Epithelial cell of proximal tubule (primary cell): ENCODE measurements at regions not wholly inside any gene's neighbourhood (a gene's known extent, or its start where the extent isn't known, plus 50 kb on each side); places are given as distances from the start of the nearest gene placed in this dataset.
"Not testable (repeated sequence)": the region's sequence is repeated elsewhere in the genome, so short reads cannot be mapped to it uniquely, and the experiment has no call there.

Experiments used
- DNase-seq: peaks from one replicate; pipeline ENCODE4 v3.0.0-alpha.2; 2011; ENCODE audit warnings: low read depth
- H3K4me3 ChIP-seq: 2 replicates; pipeline ENCODE4 v1.5.1; 2011; ENCODE audit warnings: low read depth, mild to moderate bottlenecking, low read length
- CTCF ChIP-seq: conservative IDR thresholded peaks from 2 replicates; pipeline ENCODE4 v1.5.1; 2012; ENCODE audit warnings: low read depth, mild to moderate bottlenecking, low read length

DNA sequence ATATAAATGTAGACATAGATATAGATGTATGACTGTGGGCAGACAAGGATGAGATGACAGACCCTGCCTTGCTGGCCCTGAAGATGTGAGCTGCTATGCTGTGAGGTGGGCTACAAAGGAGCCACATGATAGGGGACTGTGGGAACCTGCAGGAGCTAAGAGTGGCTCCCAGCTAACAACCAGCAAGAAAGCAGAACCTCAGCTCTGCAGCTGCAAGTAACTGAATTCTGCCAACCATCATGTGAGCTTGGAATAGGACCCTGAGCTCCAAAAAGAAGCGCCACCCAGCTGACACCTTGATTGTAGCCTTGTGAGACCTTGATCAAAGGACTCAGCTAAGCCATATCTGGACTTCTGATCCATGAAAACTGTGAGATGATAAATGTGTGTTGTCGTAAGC is 123.3 kb upstream of the GRM7 start:
- TF ChIP-seq CTCF, result no peak
- no peak overlapping the region for H3K4me3 ChIP-seq
- no peak for DNase-seq

DNA sequence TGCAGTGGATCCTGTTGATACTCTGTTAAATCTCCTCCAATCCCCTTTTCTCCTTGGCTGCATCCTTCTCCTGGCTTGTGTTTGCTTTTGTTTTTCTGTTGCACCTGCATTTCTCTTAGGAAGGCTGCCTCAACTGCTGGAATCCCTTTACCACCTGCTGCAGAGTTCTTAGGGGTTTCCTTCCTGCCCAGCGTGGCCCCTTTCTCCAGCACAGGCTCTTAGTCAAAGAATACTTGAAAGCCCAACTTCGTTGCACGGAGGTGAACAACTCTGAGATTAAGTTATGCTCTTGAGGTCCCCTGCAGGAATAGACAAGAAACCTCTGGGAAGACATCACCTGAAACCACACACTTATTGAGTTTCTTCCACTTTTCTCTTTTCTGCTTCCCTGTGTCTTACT is 121.6 kb upstream of the GRM7 start:
- DNase-seq, result no peak
- H3K4me3 ChIP-seq, result no peak overlapping the region
- no peak for TF ChIP-seq CTCF

DNA sequence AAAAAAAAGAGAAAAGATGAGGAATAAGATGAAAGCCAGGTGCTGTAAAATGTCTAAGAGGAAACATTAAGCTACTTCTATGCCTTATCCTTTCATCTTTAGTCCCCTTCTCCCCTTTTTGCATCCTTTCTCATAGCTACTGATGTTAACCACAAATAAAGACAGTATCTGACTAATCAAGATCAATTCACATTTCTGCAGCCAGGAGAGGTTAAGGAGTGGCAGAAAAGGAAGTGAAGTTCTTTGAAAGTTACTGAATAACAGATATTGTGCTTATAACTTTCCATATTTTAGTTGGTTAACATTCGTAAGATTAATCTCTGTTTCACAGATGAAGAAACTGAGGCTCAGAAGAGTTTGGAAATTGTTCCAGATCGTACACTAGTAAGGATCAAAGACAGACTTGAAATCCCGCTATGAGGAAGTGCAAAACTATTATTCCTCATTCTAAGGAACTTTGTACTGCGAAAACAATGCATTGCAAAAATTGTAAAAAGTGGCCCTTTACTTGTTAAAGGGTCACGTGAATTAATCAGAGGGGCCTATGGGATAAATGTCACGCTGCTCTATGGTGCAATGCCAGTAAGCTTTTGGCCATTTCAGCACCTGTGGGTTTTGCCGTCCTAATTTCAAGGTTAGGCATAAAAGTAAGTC is 117.7 kb upstream of the GRM7 start:
- no peak for DNase-seq
- H3K4me3 ChIP-seq, result no peak overlapping the region
- no peak for TF ChIP-seq CTCF

- DNase-seq, result no peak
- no peak overlapping the region for H3K4me3 ChIP-seq
- no peak for TF ChIP-seq CTCF
These were observed 114.5 kb upstream of the GRM7 start for GRCh38 chr3:6746443-6746842.

DNA sequence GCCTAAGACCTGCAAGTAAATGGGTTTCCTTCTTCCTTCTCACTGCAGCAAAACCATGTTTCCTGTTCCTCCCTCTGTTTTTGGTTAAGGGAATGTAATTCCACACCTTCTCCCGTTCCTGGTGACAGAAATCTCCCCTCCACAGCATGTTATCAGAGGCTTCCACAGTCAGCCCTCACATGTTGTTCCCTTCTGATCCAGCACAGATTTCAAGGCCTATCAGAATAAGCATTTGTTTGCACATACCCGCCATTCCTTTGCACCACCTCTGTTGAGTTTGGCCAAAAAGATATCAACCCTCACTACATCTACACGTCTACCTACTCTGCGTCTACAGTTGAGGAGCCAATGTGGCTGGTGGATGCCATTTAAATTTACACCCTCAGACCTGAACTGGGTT is 113.9 kb upstream of the GRM7 start:
- no peak for DNase-seq
- H3K4me3 ChIP-seq, result no peak overlapping the region
- no peak for TF ChIP-seq CTCF

- no peak for DNase-seq
- H3K4me3 ChIP-seq, result no peak overlapping the region
- TF ChIP-seq CTCF, result no peak
These were observed 110.1 kb upstream of the GRM7 start for GRCh38 chr3:6750782-6751181.

DNA sequence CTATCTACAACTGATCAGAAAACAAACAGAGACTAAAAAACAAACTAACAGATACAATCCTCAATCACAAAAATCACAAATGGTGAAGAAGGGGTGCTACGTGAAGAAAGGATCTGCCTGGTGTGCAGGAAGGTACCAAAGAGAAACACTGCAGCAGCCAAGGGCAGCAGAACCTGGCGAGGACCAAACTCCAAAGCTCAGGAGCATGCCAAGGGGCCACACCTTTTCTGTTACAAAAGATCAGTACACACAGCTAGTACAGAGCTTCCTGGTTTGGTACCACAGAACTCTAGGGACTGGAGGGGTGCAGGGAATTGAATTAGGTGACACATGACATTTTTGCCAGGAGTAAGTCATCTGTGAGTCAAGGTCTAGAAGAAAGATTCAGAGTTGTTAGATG is 107.4 kb upstream of the GRM7 start:
- no peak for TF ChIP-seq CTCF
- no peak for DNase-seq
- H3K4me3 ChIP-seq, result no peak overlapping the region

DNA sequence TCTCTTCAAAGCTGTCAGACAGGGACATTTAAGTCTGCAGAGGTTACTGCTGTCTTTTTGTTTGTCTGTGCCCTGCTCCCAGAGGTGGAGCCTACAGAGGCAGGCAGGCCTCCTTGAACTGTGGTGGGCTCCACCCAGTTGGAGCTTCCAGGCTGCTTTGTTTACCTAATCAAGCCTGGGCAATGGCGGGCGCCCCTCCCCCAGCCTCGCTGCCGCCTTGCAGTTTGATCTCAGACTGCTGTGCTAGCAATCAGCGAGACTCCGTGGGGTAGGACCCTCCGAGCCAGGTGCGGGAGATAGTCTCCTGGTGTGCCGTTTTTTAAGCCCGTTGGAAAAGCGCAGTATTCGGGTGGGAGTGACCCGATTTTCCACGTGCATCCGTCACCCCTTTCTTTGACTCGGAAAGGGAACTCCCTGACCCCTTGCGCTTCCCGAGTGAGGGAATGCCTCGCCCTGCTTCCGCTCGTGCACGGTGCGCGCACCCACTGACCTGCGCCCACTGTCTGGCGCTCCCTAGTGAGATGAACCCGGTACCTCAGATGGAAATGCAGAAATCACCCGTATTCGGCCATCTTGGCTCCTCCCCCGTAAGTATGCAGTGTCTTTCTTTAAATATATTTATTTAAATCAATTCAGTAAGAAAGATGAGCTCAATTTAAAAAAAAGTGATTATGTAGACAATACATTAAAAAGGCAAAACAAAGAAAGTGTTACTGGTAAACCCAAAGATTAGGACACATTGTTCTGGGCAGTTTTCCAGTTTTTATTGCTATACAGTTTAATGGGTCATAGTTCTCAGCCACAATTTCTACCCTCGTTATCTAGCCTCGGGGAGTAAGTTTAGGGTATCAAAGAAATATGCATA is 91.2 kb upstream of the GRM7 start:
- not testable (repeated sequence) for H3K4me3 ChIP-seq, DNase-seq
